Caki2 (cell line): ENCODE measurements at regions not wholly inside any gene's neighbourhood (a gene's known extent, or its start where the extent isn't known, plus 50 kb on each side); places are given as distances from the start of the nearest gene placed in this dataset.
"Not testable (repeated sequence)": the region's sequence is repeated elsewhere in the genome, so short reads cannot be mapped to it uniquely, and the experiment has no call there.

Experiments used
- DNase-seq: peaks from one replicate; pipeline ENCODE4 v3.0.0-alpha.2; 2015; ENCODE audit warnings: low read depth
- in situ Hi-C: cut with HindIII; loops from 2 replicates; pipeline ENCODE4 v1.10.0; 2016; ENCODE audit warnings: low sequenced_read_pairs, low pct_unique_long_range_greater_than_20kb, mixed read lengths

DNA sequence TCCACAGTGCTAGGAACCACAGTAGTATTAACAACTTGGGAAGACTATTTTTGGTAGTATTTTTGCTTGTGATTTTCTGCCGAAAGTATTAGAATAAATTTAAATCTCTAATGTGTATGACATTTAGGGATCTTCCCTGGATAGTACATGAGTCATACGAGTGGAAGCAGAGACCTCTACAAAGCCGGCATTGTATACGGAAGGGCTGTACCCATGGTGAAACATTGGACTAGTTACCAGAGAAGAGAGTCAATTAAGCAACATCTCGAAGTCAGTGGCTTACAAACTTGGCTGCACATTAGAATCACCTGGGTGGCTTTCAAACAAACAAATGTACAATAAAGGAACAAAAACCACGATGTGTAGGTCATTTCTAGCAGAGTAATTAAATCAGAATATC, 1131.7 kb upstream of the LRRTM1 start:
- in situ Hi-C loops: no loop called here
- DNase-seq: peak; percentile 39

DNA sequence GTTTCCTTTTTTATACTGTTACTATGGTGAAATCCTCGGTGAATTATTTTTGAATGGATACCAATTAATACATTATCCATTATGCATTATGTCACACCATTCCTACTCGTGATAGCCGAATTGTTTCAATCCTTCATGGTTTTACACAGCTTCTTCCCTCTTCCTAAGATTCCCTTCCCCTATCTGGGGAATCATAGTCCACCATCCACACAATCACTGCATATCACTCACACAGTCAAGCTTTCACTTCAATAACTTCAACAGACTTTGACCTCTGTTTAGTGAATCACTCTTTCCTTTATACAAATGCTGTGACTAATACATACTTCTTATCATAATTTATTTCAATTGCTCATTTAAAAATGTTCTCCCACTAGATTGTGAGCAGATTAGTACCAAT, 1108.1 kb upstream of the LRRTM1 start:
- peak; percentile 79 for DNase-seq
- in situ Hi-C loops: no loop called here

DNA sequence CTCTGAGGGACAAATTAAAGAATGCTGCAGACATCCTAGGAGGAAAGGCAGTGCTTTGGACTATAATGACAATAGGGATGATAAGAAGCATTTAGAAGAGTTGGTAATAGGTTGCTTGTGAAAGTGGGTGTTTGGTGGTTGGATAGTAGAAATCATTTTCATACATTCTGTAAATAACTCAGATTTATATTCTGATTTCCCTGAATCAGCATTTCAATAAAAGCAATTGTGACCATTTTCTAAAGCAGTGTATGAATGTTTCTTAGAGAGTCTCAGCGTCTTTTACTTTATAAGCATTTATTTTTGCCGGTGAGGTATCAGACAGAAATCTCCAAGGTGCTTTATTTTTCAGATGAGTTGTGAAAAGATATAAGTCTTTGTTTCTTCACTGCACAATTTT, 1099.0 kb upstream of the LRRTM1 start:
- in situ Hi-C loops: no loop called here
- DNase-seq: no peak

DNA sequence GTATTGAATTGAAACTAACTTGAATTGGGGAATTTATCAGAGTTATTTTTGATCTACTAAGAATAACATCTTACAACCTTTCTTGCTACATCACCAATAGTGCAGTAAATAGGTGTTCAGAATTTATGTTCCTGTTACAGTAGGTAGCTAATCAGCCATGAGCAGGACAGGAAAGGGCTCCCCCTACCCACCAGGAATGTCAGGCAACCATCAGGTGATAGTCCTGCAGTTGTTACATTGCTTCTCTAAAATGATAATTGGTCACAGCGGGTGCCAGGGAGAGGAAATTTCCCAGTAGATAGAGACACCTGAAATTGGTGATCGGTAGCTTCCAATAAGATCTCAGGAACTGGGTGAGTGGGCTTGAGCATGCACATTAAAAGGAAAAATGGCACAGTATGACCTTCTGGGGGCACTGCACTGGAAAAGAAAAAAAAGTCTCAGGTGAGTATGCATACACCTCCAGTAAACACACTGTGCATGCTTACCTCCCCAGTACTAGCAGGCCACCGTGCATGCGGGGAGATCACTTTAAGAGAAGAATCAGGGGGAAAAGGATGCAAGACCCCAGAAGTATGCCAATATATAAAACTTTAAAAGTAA, 1092.0 kb upstream of the LRRTM1 start:
- in situ Hi-C loops: no loop called here

DNA sequence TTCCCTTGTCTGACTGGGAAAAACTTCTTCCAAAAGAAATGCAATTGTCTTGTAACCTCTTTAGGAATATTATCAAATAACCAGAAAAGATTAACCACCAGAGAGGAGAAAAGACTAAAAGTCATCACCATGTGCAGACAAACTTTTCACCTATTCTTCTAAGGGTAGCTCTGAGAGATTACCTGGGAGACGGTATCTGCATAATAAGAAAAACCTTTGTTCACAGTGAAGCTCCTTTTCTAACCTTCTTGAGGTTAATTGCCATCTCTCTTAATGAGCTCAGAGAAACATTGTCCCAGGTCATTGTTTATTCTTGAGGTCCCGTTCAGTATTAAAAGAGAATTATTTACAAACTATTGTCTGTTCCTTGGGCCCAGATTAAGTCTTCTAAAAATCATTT, 1091.2 kb upstream of the LRRTM1 start:
- DNase-seq: no peak
- in situ Hi-C loops: no loop called here

More for the DNA sequence above, 1092.0 kb upstream of the LRRTM1 start:
- no peak for DNase-seq

DNA sequence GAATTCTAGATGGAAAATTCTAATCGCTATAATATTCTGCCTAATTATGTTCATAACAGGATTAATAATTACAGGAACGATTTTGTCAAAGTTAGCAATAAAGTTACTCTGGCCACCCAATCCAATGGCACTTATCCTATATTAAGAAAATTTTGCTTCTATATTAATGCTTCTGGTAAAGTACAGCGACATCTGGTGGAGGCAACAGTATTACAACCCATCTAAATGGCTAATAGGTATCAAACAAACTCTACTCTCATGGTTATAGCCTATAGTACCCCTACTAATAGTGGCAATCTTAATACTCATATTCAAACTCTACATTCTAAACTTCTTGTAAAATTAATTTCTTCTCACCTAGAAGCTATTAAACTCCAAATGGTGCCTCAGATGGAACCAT, 1084.7 kb upstream of the LRRTM1 start:
- in situ Hi-C loops: no loop called here
- no peak for DNase-seq

DNA sequence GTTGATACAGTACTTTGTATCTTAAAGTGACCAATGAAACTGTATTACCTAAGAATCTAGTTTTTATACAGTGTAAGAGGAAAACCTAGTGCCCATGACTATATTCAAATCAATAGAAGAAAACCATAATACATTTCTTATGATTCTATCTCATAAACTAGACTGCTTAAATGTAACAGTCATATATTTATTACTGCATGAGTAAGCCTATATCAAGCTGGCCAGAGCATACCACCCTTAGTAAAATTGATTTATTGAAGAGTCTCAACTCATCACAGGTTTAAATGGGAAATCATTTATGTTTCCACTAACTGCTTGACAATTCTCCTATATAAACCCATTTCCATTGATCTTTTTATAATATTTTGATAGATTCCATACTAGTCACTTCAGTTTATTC, 1059.2 kb upstream of the LRRTM1 start:
- in situ Hi-C loops: no loop called here
- no peak for DNase-seq

DNA sequence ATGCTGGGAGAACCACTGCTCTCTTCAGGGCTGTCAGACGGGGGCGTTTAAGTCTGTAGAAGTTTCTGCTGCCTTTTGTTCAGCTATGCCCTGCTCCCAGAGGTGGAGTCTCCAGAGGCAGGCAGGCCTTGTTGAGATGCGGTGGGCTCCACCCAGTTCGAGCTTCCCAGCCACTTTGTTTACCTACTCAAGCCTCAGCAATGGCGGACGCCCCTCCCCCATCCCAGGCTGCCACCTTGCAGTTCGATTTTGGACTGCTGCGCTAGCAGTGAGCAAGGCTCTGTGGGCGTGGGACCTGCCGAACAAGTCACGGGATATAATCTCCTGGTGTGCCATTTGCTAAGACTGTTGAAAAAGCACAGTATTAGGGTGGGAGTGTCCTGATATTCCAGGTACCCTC, 1057.9 kb upstream of the LRRTM1 start:
- in situ Hi-C loops: not testable (repeated sequence)

DNA sequence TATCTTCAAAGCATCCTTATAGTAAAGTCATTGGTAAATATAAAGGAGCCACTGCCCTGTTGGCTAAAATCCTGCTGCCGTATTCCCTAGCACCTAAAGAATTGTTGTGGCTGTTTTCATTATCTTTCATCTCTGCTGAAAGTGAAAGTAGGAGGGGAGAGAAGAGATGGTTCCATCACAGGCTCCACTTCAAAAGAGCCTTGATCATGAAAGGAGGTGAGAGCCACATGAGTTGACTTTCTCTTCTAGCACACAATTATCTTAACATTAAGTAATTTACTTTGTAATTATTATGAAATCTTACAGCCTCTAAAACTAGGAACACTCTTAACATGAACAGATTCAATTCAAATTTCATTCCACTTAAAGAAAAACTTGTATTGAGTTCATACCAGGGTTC, 1050.9 kb upstream of the LRRTM1 start:
- in situ Hi-C loops: no loop called here
- no peak for DNase-seq

More for the DNA sequence above, 1057.9 kb upstream of the LRRTM1 start:
- not testable (repeated sequence) for DNase-seq

DNA sequence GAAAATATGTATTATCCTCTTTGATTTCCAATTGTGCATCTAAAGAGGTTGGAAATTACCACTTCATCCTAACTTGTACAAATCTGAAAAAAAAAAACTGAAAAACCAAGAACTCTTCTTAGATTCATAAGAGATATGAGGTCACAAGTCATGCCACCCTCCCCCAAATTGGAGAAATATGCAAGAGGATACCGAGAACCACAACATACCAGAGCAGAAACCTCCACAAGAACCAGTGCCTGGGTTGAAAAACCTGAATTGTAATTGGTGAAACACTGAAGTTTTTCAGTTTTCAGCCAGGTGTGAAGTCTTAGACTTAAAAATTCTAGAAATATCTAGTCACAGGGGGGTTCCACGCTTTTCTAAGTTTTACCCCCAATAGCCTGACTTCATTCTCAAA, 1029.5 kb upstream of the LRRTM1 start:
- DNase-seq: no peak
- in situ Hi-C loops: no loop called here

DNA sequence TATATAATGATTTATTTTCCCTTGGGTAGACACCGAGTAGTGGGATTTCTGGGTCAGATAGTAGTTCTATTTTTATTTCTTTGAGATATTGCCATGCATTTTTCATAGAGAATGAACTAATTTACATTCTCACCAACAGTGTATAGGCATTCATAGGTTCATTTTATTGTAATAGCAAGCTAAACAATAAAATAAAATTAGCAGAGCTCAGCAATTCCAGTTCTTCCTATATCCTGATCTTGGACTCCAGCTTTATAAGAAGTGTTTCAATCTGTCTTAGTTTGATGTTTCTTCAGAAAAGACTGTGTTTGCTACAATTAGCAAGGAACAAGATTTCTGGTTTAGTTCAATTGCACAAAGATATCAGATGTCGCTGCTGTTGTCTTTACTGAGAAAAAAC, 1024.4 kb upstream of the LRRTM1 start:
- no peak for DNase-seq
- in situ Hi-C loops: no loop called here

DNA sequence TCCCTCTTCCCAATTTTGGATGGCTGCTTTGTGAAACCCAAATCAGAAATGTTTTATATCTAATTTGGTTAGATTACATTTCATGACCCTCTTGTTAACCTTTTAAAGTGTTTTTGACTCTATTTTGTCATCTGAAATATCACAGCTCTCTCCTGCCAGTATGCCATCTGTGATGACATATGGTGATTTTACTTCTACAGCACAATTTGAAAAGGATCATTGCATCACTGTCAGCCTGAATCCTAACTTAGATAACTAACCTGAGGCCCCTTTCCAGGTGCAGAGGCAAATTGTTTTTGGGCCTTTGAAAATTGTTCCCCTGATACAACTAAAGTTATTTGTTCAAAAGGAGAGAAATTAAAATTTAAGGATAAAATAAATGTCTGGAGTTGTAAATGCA, 1023.4 kb upstream of the LRRTM1 start:
- no peak for DNase-seq
- in situ Hi-C loops: no loop called here

DNA sequence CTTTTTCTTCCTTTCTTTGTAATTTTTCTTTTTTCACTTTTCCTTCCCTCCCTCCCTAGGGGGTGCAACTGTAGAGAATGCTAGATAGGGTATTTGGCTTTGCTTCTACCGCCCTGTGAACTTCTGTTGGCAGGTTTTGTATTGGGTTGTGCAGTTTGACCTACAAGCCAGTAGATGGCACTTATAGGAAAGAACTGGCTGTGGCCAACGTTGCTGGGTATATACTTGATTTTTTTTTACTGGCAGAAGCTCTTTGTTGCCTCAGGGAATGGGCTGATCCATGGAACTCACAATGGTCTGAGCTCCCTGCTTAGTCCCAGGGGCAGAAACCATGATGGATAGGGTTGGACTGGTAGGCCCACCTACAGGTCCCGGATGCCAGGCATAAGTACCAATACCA, 1019.5 kb upstream of the LRRTM1 start:
- in situ Hi-C loops: no loop called here

DNA sequence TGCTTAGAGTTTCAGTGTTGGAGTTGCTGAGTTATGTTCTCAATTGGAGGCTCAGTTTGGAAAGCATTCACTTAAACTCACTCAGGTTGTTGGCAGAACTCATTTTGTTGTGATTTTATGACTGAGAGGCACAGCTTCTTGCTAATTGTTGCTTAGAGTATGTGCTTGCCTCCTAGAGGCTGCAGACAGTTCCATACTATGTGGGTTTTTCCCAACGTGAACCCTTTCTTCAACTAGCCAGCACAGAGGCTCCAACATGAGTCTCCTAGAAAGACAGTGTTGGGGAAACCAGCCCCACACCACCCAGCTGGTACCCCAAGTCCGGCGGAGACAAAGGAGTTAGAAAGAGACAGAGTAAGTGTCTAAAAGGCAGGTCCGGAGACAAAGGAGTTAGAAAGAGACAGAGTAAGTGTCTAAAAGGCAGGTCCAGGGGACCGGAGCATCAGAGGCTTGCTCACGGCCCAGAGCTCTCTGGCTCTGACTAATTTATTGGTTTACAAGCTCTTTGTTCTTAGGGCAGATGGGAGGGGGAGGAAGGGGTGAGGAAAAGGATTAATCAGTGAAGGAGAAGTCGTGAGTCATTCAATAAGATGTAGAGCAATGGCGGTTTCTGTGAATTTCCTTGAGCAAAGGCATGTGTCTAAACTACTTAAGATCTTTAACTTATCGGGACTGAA, 999.7 kb upstream of the LRRTM1 start:
- peak; percentile 60 for DNase-seq
- in situ Hi-C loops: no loop called here

More for the DNA sequence above, 1019.5 kb upstream of the LRRTM1 start:
- peak; percentile 32 for DNase-seq

DNA sequence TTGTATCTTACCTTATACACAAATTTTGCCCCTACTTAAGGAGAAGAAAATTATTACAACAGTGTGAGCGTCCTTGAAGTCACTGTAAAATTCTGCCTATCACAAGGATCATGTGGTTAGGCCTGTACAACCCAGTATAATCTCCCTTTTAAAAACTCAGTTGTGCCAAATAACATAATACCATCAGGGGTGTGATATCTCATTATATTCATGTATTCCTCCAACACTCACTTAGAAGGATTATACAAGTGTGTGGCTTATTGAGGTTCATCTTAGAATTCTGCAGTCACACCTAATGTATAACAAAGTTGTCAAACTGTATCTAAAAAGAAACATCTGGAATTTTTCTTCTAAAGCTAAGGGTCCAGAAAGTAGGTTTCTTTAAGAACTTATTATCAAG, 998.8 kb upstream of the LRRTM1 start:
- in situ Hi-C loops: no loop called here
- no peak for DNase-seq

DNA sequence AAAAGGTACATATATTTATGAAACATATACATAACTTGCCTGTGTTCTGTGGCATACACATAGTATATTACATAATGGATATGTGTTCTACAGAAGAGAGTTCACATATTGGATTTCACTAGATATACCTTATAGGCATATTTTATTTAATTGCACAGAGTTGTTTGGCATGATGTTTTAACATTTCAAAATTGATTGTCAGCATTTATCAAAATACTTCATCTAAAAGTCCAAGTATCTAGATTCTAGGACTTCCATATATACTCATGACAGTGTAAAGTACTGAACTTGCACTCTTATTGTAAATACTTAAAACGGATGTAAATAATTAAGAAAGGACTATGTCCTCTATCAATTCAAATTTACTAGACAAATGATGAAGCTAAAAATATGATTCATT, 995.3 kb upstream of the LRRTM1 start:
- in situ Hi-C loops: no loop called here

DNA sequence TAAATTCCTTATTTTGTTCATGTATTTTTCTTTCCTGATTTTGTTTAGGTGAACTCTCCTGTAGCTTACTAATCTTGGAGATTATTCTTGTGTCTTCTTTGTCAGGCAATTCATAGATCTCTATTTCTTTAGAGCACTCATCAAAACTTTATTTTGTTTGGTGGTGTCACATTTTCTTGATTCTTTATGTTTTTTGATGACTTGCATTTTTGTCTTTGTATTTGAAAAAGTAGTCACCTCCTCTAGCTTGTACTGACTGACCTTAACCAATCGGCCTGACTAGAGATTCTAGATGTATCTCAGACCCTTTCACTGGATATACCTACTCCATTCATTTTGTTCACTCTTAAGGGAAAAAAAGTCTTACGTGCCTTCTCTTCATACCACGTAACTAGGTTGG, 986.3 kb upstream of the LRRTM1 start:
- in situ Hi-C loops: no loop called here
- DNase-seq: no peak

More for the DNA sequence above, 995.3 kb upstream of the LRRTM1 start:
- DNase-seq: no peak

DNA sequence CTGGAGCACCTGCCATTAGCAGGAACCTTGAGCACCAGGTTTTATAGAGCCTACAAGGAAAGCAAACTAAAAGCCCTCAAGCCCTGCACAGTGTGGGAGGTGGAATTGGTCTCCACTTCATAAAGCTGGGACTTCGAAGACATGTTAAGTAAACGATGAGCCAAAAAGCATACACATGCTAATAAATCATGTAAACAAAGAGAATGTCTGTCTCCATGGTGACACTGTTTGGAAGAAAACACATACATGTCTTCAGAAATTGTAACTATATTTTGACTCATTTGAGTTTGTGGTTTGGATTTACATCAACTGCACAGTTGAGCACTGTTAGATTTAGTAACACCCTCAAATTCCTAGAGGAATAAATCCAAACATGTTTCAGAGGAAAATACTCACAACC, 978.5 kb upstream of the LRRTM1 start:
- DNase-seq: no peak
- in situ Hi-C loops: no loop called here

DNA sequence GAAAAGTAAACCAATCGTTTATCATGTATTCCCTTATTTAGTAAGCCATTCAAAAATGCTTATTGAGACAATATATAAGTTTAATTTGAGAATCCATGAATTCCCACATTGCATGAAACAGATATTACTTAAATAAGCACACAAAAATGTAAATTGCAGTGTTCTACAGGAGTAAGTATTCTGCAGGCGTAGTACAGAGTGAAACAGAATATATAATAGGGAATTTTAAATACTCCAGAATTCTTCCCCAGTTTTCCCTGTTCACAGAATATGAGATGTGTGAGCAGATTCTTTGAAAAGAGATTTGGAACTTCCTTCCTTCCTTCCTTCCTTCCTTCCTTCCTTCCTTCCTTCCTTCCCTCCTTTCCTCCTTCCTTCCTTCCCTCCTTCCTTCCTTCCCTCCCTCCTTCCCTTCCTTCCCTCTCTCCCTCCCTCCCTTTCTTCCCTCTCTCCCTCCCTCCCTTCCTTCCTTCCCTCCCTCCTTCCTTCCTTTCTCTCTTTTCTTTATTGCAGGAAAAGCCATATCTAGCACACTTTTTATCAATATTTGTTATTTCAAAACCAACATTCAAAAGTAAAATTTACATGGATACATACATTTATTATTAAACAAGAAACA, 977.7 kb upstream of the LRRTM1 start:
- no peak for DNase-seq
- in situ Hi-C loops: no loop called here

DNA sequence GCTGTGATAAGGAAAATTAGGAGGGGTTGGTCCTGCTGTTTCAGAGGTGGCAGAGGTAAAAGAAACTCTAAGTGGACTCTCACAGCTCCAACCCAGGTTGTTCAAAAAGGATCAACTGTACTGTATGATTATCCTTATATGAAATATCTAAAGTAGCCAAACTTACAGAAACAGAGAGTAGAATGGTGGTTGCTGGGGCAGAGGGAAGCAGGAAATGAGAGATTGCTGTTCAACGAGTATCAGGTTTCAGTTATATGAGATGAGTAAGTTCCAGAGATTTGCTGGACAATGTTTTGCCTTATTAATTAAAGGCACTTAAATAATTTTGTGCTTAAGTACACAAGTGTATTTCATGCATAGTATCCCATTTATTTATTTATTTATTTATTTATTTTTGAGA, 972.0 kb upstream of the LRRTM1 start:
- in situ Hi-C loops: no loop called here

More for the DNA sequence above, 972.0 kb upstream of the LRRTM1 start:
- no peak for DNase-seq
